ENCODE measurements at regions not wholly inside any gene's neighbourhood (a gene's known extent, or its start where the extent isn't known, plus 50 kb on each side); places are given as distances from the start of the nearest gene placed in this dataset.

DNA sequence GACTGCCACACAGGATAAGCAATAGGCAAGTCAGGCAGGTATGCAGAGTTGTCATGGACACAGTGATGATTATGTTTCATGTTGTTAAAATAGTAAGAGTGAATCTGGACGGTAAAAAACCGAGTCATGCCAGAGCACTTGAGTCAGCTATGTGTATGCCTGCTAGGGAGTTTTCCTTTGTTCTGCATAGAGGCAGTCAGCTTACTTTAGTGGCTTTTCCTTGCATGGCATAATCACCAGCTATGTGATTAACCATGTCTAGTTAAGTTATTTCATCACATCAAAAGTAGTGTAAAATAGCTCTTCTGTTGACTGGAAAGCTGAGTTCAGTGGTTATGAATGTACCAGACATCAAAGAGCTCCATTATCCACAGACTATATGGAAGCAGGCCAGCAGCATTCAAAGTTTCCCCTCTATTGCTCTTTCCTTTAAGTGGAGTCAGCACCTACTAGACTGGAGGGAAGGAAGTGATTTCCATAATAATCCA lies 989.8 kb downstream of the TLE1 start:
- TF ChIP-seq, protein P1, sequence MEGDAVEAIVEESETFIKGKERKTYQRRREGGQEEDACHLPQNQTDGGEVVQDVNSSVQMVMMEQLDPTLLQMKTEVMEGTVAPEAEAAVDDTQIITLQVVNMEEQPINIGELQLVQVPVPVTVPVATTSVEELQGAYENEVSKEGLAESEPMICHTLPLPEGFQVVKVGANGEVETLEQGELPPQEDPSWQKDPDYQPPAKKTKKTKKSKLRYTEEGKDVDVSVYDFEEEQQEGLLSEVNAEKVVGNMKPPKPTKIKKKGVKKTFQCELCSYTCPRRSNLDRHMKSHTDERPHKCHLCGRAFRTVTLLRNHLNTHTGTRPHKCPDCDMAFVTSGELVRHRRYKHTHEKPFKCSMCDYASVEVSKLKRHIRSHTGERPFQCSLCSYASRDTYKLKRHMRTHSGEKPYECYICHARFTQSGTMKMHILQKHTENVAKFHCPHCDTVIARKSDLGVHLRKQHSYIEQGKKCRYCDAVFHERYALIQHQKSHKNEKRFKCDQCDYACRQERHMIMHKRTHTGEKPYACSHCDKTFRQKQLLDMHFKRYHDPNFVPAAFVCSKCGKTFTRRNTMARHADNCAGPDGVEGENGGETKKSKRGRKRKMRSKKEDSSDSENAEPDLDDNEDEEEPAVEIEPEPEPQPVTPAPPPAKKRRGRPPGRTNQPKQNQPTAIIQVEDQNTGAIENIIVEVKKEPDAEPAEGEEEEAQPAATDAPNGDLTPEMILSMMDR (conservative IDR thresholded peaks at IDR 0.05), result no peak
- Mint-ChIP-seq H3K4me3 (no peak overlapping the region), H3K27me3 (ENCODE audit: low read depth) (no peaks in the 10 kb centered on the region), H3K9me3 (no peaks in the 10 kb centered on the region), H3K27ac (no peak overlapping the region), H3K36me3 (ENCODE audit: insufficient read depth in 1 of 3, low read depth in 3 of 3) (no peaks in the 10 kb centered on the region; a peak in 1 of 7 replicates), H3K4me1 (peaks cover 7 to 11% of the 10 kb centered on the region in 2 experiments)
- Histone ChIP-seq H3K79me1 (ENCODE audit: insufficient read depth, low read depth, low read length, poor library complexity, severe bottlenecking) (no peaks in the 10 kb centered on the region), H3K18ac (ENCODE audit: insufficient read length, low read depth, low read length) (no peak overlapping the region), H2BK5ac (ENCODE audit: insufficient read length, low read length) (no peak overlapping the region), H3K79me2 (ENCODE audit: insufficient read depth, low read length) (no peaks in the 10 kb centered on the region), H3K23ac (ENCODE audit: insufficient read length, low read depth, low read length) (no peak overlapping the region), H3K9me3 (ENCODE audit: control insufficient read depth, low read depth, low read length) (no peaks in the 10 kb centered on the region), H2BK20ac (ENCODE audit: low read depth, low read length, poor library complexity, severe bottlenecking) (no peak overlapping the region), H3K27me3 (ENCODE audit: insufficient read depth, low read length) (no peaks in the 10 kb centered on the region), H4K5ac (ENCODE audit: insufficient read length, low read depth, low read length) (no peak overlapping the region), H3K23me2 (ENCODE audit: insufficient read length, low read depth, low read length, poor library complexity, severe bottlenecking) (no peaks in the 10 kb centered on the region), H4K8ac (replicated peaks; ENCODE audit: insufficient read length, low read depth, low read length) (no peak overlapping the region), H3K4me2 (ENCODE audit: insufficient read depth, insufficient read length, low read length) (no peak overlapping the region), H2BK120ac (ENCODE audit: low read depth, low read length, poor library complexity, severe bottlenecking) (no peak overlapping the region), H4K91ac (ENCODE audit: insufficient read length, low read depth, low read length) (no peak overlapping the region), H3K14ac (ENCODE audit: insufficient read depth, low read length) (no peak overlapping the region), H3K4ac (ENCODE audit: low read depth, low read length) (no peak overlapping the region), H3T11ph (ENCODE audit: low read length) (no peak overlapping the region), H3K4me1 (ENCODE audit: insufficient read depth, low read length) (peaks cover 5% of the 10 kb centered on the region; the same call in 1 of the 2 replicates), H4K20me1 (ENCODE audit: control insufficient read depth, insufficient read depth, insufficient read length) (no peaks in the 10 kb centered on the region), H2AFZ (ENCODE audit: low read length) (no peak overlapping the region), H3K27ac (ENCODE audit: insufficient read length, low read depth, low read length) (no peak overlapping the region), H2AK5ac (ENCODE audit: insufficient read length, low read length) (no peak overlapping the region), H3K9ac (ENCODE audit: extremely low read depth, insufficient read length, low read length) (no peak overlapping the region), H3K56ac (ENCODE audit: insufficient read length, low read depth, low read length) (no peak overlapping the region), H2BK15ac (ENCODE audit: low read depth, low read length) (no peak overlapping the region), H2BK12ac (ENCODE audit: insufficient read length, low read depth, low read length) (no peak overlapping the region)
- no CpG with 5 or more reads among the region's 2 CpGs for WGBS (ENCODE audit: extremely low coverage, insufficient read length, low lambda C conversion rate)
- DNase-seq, result no peak

All from H9 (cell line).